Liver (tissue), 8 donors: ENCODE measurements at regions not wholly inside any gene's neighbourhood (a gene's known extent, or its start where the extent isn't known, plus 50 kb on each side); places are given as distances from the start of the nearest gene placed in this dataset.

Experiments used
- DNase-seq: peaks from one replicate; pipeline ENCODE4 v3.0.0-alpha.2; 2017; ENCODE audit warnings: low spot score
- H3K27ac ChIP-seq, 2 donors: one replicate each; pipeline ENCODE4 v1.7.0; 2013; ENCODE audit warnings: inconsistent platforms in 2 of 2, low read length in 2 of 2, control low read depth in 1 of 2, low read depth in 1 of 2, mild to moderate bottlenecking in 1 of 2
- H3K27me3 ChIP-seq, 4 donors: one replicate each; pipeline versions ENCODE4 v1.6.1 to v1.7.0; 2013; ENCODE audit warnings: low read length in 3 of 4, inconsistent platforms in 1 of 4, mild to moderate bottlenecking in 1 of 4, moderate library complexity in 1 of 4; ENCODE audit not compliant: control insufficient read depth in 4 of 4, insufficient read depth in 4 of 4
- H3K36me3 ChIP-seq, 4 donors: one replicate each; pipeline versions ENCODE4 v1.6.1 to v1.7.0; 2013; ENCODE audit warnings: low read length in 3 of 4, mild to moderate bottlenecking in 3 of 4, low read depth in 1 of 4, moderate library complexity in 1 of 4; ENCODE audit not compliant: control insufficient read depth in 4 of 4, insufficient read depth in 3 of 4
- H3K4me1 ChIP-seq, 4 donors: one replicate each; pipeline versions ENCODE4 v1.6.1 to v1.7.0; 2013; ENCODE audit warnings: low read length in 3 of 4, mild to moderate bottlenecking in 3 of 4, moderate library complexity in 1 of 4; ENCODE audit not compliant: control insufficient read depth in 4 of 4, insufficient read depth in 4 of 4
- H3K4me3 ChIP-seq, 3 donors: one replicate each; pipeline versions ENCODE4 v1.6.1 to v1.7.0; 2013; ENCODE audit warnings: low read length in 3 of 3, control low read depth in 1 of 3, low read depth in 1 of 3, mild to moderate bottlenecking in 1 of 3
- H3K9ac ChIP-seq, 2 donors: one replicate each; pipeline ENCODE4 v1.7.0; 2013; ENCODE audit warnings: low read length in 2 of 2, mild to moderate bottlenecking in 2 of 2, moderate library complexity in 2 of 2, control low read depth in 1 of 2, low read depth in 1 of 2
- H3K9me3 ChIP-seq, 4 donors: one replicate each; pipeline versions ENCODE4 v1.6.1 to v1.7.0; 2013; ENCODE audit warnings: low read length in 3 of 4; ENCODE audit not compliant: control insufficient read depth in 4 of 4
- EGR1 ChIP-seq, 2 donors: IDR thresholded peaks; 2 replicates each; pipeline ENCODE4 v1.6.1; 2016 to 2018; ENCODE audit warnings: antibody characterized with exemption in 2 of 2, low read depth in 2 of 2
- FOXA2 ChIP-seq: IDR thresholded peaks from 2 replicates; pipeline ENCODE4 v1.6.1; 2016; ENCODE audit warnings: antibody characterized with exemption
- GABPA ChIP-seq, 2 donors: IDR thresholded peaks in 1 of 2; conservative IDR thresholded peaks in 1 of 2; 2 replicates each; pipeline ENCODE4 v1.6.1; 2016; ENCODE audit warnings: antibody characterized with exemption in 2 of 2, mild to moderate bottlenecking in 1 of 2, moderate library complexity in 1 of 2
- JUND ChIP-seq, 2 donors: IDR thresholded peaks; 2 replicates each; pipeline ENCODE4 v1.6.1; 2016; ENCODE audit warnings: antibody characterized with exemption in 2 of 2
- NR2F2 ChIP-seq: IDR thresholded peaks from 2 replicates; pipeline ENCODE4 v1.6.1; 2016; ENCODE audit warnings: antibody characterized with exemption
- RAD21 ChIP-seq, 2 donors: IDR thresholded peaks; 2 replicates each; pipeline ENCODE4 v1.6.1; 2016; ENCODE audit warnings: antibody characterized with exemption in 2 of 2, mild to moderate bottlenecking in 2 of 2
- SP1 ChIP-seq: IDR thresholded peaks from 2 replicates; pipeline ENCODE4 v1.6.1; 2018; ENCODE audit warnings: antibody characterized with exemption, mild to moderate bottlenecking
- TAF1 ChIP-seq: conservative IDR thresholded peaks from 2 replicates; pipeline ENCODE4 v1.6.1; 2016; ENCODE audit warnings: antibody characterized with exemption, mild to moderate bottlenecking
- YY1 ChIP-seq: IDR thresholded peaks from 2 replicates; pipeline ENCODE4 v1.6.1; 2016; ENCODE audit warnings: antibody characterized with exemption, mild to moderate bottlenecking
- WGBS: extraction: QIAGEN DNeasy Blood & Tissue Kit; methylation state at CpG from one replicate; pipeline ENCODE4 v1.1.7; 2013; 5-methylcytosine and 5-hydroxymethylcytosine counted together
- TF ChIP-seq, protein P1 (sequence below): fragments of 150-350 bp; IDR thresholded peaks from 2 replicates; pipeline ENCODE4 v1.5.1; 2017; ENCODE audit warnings: improper control_type of control experiment, low read depth, low read length; ENCODE audit not compliant: missing input control
- TF ChIP-seq, protein P2 (sequence below): IDR thresholded peaks from 2 replicates; pipeline ENCODE4 v1.6.1; 2016; ENCODE audit warnings: antibody characterized with exemption
- TF ChIP-seq, protein P3 (sequence below): IDR thresholded peaks from 2 replicates; pipeline ENCODE4 v1.6.1; 2016; ENCODE audit warnings: antibody characterized with exemption, mild to moderate bottlenecking
- donor health status: healthy.
- donor health status: healthy.
- donor health status: healthy.
- donor health status: healthy.
- donor health status: healthy.

DNA sequence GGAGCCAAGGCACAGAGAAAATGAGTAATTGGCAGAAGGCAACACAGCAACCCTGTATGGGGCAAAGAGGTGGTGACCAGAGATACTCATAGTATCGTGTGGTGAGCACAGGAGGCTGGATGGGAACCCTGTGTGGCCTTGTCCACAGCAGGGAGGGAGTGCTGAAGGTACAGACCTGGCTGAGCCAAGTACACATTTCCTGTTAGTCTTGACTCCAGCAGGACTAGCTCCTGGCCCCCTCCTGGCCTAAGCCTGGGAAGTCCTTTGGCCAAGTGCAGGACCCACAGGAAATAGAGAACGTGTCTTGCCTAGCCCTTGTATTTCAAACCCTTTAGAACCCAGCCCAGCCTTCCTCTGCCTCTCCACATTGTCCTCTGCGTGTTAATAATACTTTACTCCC is 289.8 kb upstream of the PWP1 start (continued):
- TF ChIP-seq, protein P1, sequence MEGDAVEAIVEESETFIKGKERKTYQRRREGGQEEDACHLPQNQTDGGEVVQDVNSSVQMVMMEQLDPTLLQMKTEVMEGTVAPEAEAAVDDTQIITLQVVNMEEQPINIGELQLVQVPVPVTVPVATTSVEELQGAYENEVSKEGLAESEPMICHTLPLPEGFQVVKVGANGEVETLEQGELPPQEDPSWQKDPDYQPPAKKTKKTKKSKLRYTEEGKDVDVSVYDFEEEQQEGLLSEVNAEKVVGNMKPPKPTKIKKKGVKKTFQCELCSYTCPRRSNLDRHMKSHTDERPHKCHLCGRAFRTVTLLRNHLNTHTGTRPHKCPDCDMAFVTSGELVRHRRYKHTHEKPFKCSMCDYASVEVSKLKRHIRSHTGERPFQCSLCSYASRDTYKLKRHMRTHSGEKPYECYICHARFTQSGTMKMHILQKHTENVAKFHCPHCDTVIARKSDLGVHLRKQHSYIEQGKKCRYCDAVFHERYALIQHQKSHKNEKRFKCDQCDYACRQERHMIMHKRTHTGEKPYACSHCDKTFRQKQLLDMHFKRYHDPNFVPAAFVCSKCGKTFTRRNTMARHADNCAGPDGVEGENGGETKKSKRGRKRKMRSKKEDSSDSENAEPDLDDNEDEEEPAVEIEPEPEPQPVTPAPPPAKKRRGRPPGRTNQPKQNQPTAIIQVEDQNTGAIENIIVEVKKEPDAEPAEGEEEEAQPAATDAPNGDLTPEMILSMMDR = no peak
- no peak for TF ChIP-seq NR2F2
- TF ChIP-seq FOXA2 = no peak
- no peak for TF ChIP-seq YY1
- TF ChIP-seq, protein P2, sequence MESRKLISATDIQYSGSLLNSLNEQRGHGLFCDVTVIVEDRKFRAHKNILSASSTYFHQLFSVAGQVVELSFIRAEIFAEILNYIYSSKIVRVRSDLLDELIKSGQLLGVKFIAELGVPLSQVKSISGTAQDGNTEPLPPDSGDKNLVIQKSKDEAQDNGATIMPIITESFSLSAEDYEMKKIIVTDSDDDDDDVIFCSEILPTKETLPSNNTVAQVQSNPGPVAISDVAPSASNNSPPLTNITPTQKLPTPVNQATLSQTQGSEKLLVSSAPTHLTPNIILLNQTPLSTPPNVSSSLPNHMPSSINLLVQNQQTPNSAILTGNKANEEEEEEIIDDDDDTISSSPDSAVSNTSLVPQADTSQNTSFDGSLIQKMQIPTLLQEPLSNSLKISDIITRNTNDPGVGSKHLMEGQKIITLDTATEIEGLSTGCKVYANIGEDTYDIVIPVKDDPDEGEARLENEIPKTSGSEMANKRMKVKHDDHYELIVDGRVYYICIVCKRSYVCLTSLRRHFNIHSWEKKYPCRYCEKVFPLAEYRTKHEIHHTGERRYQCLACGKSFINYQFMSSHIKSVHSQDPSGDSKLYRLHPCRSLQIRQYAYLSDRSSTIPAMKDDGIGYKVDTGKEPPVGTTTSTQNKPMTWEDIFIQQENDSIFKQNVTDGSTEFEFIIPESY = no peak
- TF ChIP-seq RAD21 (IDR thresholded peaks at IDR 0.05) = no peak
- TF ChIP-seq GABPA (IDR thresholded peaks at IDR 0.05 in 1 of 2, conservative IDR thresholded peaks at IDR 0.05 in 1 of 2) = no peak

DNA sequence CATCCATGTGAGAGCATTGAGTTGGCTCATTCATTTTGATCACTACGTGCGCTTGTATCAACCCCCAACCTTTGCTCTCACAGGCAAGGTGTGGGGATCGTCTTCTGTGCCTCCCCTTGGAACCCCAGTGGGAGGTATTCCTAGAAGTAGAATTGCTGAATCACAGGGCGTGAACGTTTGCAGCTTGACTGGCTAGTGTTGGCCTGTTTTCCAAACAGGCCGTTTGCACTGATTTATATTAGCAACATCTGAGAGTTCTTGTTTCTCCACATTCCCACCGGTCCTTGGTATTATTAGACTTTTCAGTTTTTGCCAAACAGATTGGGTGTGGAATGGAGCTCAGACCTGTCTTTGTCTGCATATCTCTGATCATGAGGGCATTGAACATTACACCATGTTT is 288.6 kb upstream of the PWP1 start:
- WGBS = 80% methylated on average over 7 of the region's 7 CpGs
- no peak for TF ChIP-seq GABPA (IDR thresholded peaks at IDR 0.05 in 1 of 2, conservative IDR thresholded peaks at IDR 0.05 in 1 of 2)
- TF ChIP-seq JUND (IDR thresholded peaks at IDR 0.05) = no peak
- TF ChIP-seq FOXA2 = no peak
- no peak for TF ChIP-seq TAF1
- TF ChIP-seq, protein P3, sequence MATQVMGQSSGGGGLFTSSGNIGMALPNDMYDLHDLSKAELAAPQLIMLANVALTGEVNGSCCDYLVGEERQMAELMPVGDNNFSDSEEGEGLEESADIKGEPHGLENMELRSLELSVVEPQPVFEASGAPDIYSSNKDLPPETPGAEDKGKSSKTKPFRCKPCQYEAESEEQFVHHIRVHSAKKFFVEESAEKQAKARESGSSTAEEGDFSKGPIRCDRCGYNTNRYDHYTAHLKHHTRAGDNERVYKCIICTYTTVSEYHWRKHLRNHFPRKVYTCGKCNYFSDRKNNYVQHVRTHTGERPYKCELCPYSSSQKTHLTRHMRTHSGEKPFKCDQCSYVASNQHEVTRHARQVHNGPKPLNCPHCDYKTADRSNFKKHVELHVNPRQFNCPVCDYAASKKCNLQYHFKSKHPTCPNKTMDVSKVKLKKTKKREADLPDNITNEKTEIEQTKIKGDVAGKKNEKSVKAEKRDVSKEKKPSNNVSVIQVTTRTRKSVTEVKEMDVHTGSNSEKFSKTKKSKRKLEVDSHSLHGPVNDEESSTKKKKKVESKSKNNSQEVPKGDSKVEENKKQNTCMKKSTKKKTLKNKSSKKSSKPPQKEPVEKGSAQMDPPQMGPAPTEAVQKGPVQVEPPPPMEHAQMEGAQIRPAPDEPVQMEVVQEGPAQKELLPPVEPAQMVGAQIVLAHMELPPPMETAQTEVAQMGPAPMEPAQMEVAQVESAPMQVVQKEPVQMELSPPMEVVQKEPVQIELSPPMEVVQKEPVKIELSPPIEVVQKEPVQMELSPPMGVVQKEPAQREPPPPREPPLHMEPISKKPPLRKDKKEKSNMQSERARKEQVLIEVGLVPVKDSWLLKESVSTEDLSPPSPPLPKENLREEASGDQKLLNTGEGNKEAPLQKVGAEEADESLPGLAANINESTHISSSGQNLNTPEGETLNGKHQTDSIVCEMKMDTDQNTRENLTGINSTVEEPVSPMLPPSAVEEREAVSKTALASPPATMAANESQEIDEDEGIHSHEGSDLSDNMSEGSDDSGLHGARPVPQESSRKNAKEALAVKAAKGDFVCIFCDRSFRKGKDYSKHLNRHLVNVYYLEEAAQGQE = no peak
- TF ChIP-seq EGR1 (IDR thresholded peaks at IDR 0.05; ENCODE audit: low read depth in 2 of 2) = no peak
- TF ChIP-seq, protein P2 = no peak
- no peak for TF ChIP-seq RAD21 (IDR thresholded peaks at IDR 0.05)
- no peak for TF ChIP-seq SP1
- H3K4me3 ChIP-seq = no peak overlapping the region
- DNase-seq = no peak
- H3K4me1 ChIP-seq = peaks cover 0 to 6% (median 0%) of the 10 kb centered on the region in 4 donors
- H3K27ac ChIP-seq = no peak overlapping the region
- H3K9ac ChIP-seq = no peak overlapping the region
- no peaks in the 10 kb centered on the region for H3K36me3 ChIP-seq
- no peaks in the 10 kb centered on the region for H3K27me3 ChIP-seq
- H3K9me3 ChIP-seq = no peaks in the 10 kb centered on the region
